ENCODE measurements at regions not wholly inside any gene's neighbourhood (a gene's known extent, or its start where the extent isn't known, plus 50 kb on each side); places are given as distances from the start of the nearest gene placed in this dataset.

DNA sequence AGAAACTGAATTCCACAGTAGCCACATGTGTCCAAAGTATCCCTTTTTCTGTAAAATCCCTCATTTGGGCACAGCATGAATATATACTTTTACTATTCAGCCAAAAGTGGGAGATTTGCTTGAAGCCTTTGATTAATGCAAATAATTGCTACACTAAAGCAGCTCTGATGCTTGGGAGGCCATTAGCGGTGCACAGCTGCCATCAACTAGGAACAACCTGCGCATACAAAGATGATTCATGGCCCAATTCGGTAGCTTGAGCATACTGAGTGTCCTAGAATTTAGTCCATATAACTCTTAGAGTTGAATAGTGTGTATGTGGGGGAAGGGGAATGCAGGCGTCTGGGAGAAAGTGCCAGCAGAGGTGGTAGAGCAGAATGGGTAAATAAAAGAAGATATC, 277.0 kb upstream of the RMST start:
- Histone ChIP-seq H3K36me3 (replicated peaks in 1 of 2; ENCODE audit: insufficient read depth in 1 of 2, low read depth in 2 of 2) (no peaks in the 10 kb centered on the region), H3K27ac (no peak overlapping the region), H3K4me3 (no peak overlapping the region), H3K27me3 (no peaks in the 10 kb centered on the region), H3K9me3 (no peaks in the 10 kb centered on the region), H3K4me1 (no peaks in the 10 kb centered on the region)
- intact Hi-C loops (cut with DNase I) = no loop called here
- 61 to 69% methylated on average over 4 of the region's 4 CpGs for WGBS, 2 donors
- TF ChIP-seq CTCF (IDR thresholded peaks at IDR 0.05) = no peak
- no peak for TF ChIP-seq POLR2A (IDR thresholded peaks at IDR 0.05)
- no peak for DNase-seq
- ATAC-seq = no peak

DNA sequence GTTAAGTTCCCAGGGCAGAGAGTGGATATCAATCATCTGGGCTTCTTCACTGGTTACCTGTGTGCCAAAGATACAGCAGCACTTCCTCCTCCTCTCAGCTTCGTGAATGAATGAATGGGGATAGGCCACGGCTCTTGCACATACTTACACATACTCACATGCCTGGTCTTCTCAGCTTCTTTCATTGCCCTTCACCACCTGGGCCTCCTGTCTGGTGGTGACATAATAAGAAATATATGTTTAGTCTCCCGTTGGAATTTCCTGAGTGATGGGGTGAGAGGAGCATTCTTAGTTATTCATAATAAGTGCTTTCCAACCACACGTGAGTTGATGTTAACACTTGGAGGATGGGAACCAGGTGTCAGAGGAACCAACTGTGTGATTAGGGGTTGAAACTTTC, 268.1 kb upstream of the RMST start:
- H3K4me3 ChIP-seq = no peak overlapping the region
- DNase-seq (no peak), ATAC-seq (no peak)
- H3K27me3 ChIP-seq = no peaks in the 10 kb centered on the region
- H3K9me3 ChIP-seq = no peaks in the 10 kb centered on the region
- 51 to 54% methylated on average over 4 of the region's 4 CpGs for WGBS, 2 donors
- TF ChIP-seq CTCF (IDR thresholded peaks at IDR 0.05) (no peak), POLR2A (IDR thresholded peaks at IDR 0.05) (no peak)
- intact Hi-C loops (cut with DNase I) = no loop called here
- H3K36me3 ChIP-seq (replicated peaks in 1 of 2; ENCODE audit: insufficient read depth in 1 of 2, low read depth in 2 of 2) = no peaks in the 10 kb centered on the region
- H3K27ac ChIP-seq = no peak overlapping the region
- H3K4me1 ChIP-seq = no peaks in the 10 kb centered on the region

GRCh38 chr12:97200181-97200580, 262.4 kb upstream of the RMST start:
- TF ChIP-seq CTCF (IDR thresholded peaks at IDR 0.05) (no peak), POLR2A (IDR thresholded peaks at IDR 0.05) (no peak)
- H3K4me3 ChIP-seq = no peak overlapping the region
- no peaks in the 10 kb centered on the region for H3K4me1 ChIP-seq
- intact Hi-C loops (cut with DNase I) = no loop called here
- H3K27me3 ChIP-seq = no peaks in the 10 kb centered on the region
- ATAC-seq (no peak), DNase-seq (no peak)
- peaks cover 0 to 9% (median 0%) of the 10 kb centered on the region in 3 donors for H3K9me3 ChIP-seq
- no peak overlapping the region for H3K27ac ChIP-seq
- WGBS, 2 donors = 51 to 57% methylated on average over 5 of the region's 5 CpGs
- no peaks in the 10 kb centered on the region for H3K36me3 ChIP-seq (replicated peaks in 1 of 2; ENCODE audit: insufficient read depth in 1 of 2, low read depth in 2 of 2)

DNA sequence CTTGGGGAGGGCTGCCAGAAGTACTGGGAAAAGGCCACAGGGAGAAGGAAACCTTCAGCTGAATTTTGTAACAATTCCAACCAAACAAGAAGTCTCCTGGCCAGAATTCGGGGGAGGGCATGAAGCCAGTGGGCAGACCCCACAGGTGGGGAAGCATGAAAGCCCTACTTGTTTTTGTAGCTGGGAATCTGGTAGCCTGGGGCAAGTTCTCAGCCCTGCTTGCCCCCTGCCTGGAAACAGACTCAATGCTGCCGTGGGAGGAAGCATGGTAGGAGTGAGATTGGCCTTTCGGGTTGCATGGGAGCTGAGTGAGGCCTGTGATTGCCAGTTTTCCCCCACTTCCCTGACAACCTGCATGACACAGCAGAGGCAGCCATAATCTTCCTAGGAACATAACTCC, 259.2 kb upstream of the RMST start:
- TF ChIP-seq CTCF (IDR thresholded peaks at IDR 0.05) (no peak), POLR2A (IDR thresholded peaks at IDR 0.05) (no peak)
- peaks cover 0 to 9% (median 0%) of the 10 kb centered on the region in 3 donors for H3K9me3 ChIP-seq
- intact Hi-C loops (cut with DNase I) = no loop called here
- H3K27ac ChIP-seq = no peak overlapping the region
- H3K36me3 ChIP-seq (replicated peaks in 1 of 2; ENCODE audit: insufficient read depth in 1 of 2, low read depth in 2 of 2) = no peaks in the 10 kb centered on the region
- H3K4me1 ChIP-seq = no peaks in the 10 kb centered on the region
- H3K4me3 ChIP-seq = no peak overlapping the region
- DNase-seq (no peak), ATAC-seq (no peak)
- no peaks in the 10 kb centered on the region for H3K27me3 ChIP-seq
- WGBS, 2 donors = 53 to 58% methylated on average over 2 to 3 of the region's 3 CpGs

GRCh38 chr12:97209997-97210396, 252.6 kb upstream of the RMST start:
- no peak overlapping the region for H3K27ac ChIP-seq
- no peaks in the 10 kb centered on the region for H3K36me3 ChIP-seq (replicated peaks in 1 of 2; ENCODE audit: insufficient read depth in 1 of 2, low read depth in 2 of 2)
- WGBS, 2 donors = 24 to 38% methylated on average over 1 of the region's 1 CpG
- H3K4me1 ChIP-seq = no peaks in the 10 kb centered on the region
- ATAC-seq (no peak), DNase-seq (no peak)
- intact Hi-C loops (cut with DNase I) = no loop called here
- TF ChIP-seq POLR2A (IDR thresholded peaks at IDR 0.05) (no peak), CTCF (IDR thresholded peaks at IDR 0.05) (no peak)
- no peaks in the 10 kb centered on the region for H3K27me3 ChIP-seq
- no peaks in the 10 kb centered on the region for H3K9me3 ChIP-seq
- H3K4me3 ChIP-seq = no peak overlapping the region

Data from body of pancreas (tissue), 4 donors.